ENCODE measurements at regions not wholly inside any gene's neighbourhood (a gene's known extent, or its start where the extent isn't known, plus 50 kb on each side); places are given as distances from the start of the nearest gene placed in this dataset.

DNA sequence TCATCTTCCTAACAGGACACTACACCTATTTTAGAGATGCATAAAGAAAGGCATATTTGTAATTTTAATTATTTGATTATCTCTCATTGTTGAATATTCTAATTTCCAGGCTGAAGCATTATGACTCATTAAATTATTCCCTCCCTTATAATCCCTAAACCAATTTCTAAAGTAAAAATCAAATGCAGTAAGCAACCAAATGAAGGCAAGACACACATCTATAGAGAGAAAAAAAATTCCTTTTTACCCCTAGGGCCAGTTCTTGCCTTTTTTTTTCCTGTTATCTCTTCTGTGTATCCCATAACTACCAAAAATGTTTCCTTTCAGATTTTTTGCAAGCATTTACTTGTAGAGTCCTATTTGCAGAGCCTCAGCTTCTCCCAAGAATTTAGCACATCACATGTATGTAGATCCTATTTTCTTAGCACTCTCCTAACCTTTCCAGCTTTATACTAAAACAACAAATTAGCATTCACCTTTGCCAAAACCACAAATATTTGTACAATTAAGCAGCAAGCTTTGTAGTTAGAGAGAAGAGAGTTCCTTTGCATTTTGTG, 177.9 kb downstream of the SATB1 start:
- H3K36me3 Mint-ChIP-seq (ENCODE audit: low read depth): no peaks in the 10 kb centered on the region
- no peak overlapping the region for H3K4me3 Mint-ChIP-seq
- ATAC-seq (no peak), DNase-seq (no peak)
- no peaks in the 10 kb centered on the region for H3K9me3 ChIP-seq (ENCODE audit: control insufficient read depth, low read length, poor library complexity, severe bottlenecking)
- peaks cover 40% of the 10 kb centered on the region for H3K27me3 Mint-ChIP-seq
- no peak overlapping the region for H3K27ac Mint-ChIP-seq
- no peaks in the 10 kb centered on the region for H3K4me1 Mint-ChIP-seq

DNA sequence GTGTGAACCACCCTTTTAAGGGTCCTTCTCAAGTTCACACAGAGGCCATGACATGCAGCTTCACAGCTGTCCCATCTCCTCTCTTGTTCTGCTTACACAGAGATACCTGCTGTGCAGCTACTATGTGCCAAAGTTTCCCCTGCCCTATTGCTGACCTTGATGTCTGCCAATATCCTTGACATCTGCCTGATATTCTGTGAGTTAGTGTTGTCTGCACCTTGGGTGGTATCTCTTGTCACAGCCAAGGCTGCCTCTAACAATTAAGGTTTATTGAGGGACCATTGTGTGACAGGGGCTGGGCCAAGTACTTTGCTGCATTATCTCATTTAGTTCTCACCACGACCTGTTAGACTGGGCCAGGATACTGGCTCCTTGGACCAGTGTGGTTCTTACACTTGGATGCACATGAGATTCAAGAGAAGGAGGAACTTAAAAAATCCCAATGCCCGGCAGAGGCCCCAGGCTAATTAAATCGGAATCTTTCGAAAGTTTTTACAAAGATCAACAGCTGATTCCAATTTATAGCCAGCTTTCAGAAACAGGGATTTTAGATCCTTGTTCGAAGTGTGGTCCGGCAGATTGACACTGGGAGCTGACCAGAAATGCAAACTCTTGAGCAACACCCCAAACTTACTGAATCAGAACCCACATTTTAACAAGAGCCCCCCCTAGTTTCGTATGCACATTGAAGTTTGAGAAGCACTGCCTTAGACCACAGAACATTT, 178.6 kb downstream of the SATB1 start:
- Mint-ChIP-seq H3K36me3 (ENCODE audit: low read depth) (no peaks in the 10 kb centered on the region), H3K4me1 (no peaks in the 10 kb centered on the region), H3K27me3 (peaks cover 46% of the 10 kb centered on the region), H3K4me3 (no peak overlapping the region), H3K27ac (no peak overlapping the region)
- ATAC-seq (no peak), DNase-seq (no peak)
- no peaks in the 10 kb centered on the region for H3K9me3 ChIP-seq (ENCODE audit: control insufficient read depth, low read length, poor library complexity, severe bottlenecking)

DNA sequence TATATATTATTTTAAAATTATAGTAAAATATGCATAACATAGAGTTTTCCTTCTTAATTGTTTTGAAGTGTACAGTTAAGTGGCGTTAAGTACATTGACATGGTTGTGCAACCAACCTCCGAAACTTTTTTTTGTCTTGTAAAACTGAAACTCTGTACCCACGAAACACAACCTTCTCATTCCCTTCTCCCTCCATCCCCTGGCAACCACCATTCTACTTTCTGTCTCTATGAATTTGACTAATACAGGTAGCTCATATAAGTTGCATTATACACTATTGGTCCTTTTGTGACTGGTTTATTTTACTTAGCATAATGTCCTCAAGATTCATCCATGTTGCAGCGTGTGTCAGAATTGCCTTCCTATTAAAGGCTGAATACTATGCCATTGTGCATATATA, 179.4 kb downstream of the SATB1 start:
- peaks cover 46% of the 10 kb centered on the region for H3K27me3 Mint-ChIP-seq
- H3K4me3 Mint-ChIP-seq: no peak overlapping the region
- H3K4me1 Mint-ChIP-seq: no peaks in the 10 kb centered on the region
- ATAC-seq (no peak), DNase-seq (no peak)
- H3K27ac Mint-ChIP-seq: no peak overlapping the region
- H3K36me3 Mint-ChIP-seq (ENCODE audit: low read depth): no peaks in the 10 kb centered on the region
- H3K9me3 ChIP-seq (ENCODE audit: control insufficient read depth, low read length, poor library complexity, severe bottlenecking): no peaks in the 10 kb centered on the region

DNA sequence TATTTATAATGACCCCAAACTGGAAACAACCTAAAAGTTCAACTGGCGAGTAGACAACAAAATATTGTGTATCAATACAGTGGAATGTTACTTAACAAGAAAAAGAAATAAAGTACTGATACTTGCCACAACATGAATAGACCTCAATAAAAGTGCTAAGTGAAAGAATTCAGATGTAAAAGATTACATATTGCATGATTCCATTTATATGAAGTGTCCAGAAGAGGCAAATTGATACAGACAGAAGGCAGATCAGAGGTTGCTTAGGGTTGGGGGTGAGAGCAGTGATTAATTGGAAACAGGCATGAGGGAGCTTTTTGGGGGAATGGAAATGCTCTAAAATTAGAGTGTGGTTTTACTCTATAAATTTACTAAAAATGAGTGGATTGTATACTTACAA, 183.3 kb downstream of the SATB1 start:
- H3K36me3 Mint-ChIP-seq (ENCODE audit: low read depth): no peaks in the 10 kb centered on the region
- H3K27ac Mint-ChIP-seq: no peak overlapping the region
- ATAC-seq (no peak), DNase-seq (no peak)
- H3K9me3 ChIP-seq (ENCODE audit: control insufficient read depth, low read length, poor library complexity, severe bottlenecking): no peaks in the 10 kb centered on the region
- no peak overlapping the region for H3K4me3 Mint-ChIP-seq
- no peaks in the 10 kb centered on the region for H3K4me1 Mint-ChIP-seq
- H3K27me3 Mint-ChIP-seq: peaks cover 52% of the 10 kb centered on the region

DNA sequence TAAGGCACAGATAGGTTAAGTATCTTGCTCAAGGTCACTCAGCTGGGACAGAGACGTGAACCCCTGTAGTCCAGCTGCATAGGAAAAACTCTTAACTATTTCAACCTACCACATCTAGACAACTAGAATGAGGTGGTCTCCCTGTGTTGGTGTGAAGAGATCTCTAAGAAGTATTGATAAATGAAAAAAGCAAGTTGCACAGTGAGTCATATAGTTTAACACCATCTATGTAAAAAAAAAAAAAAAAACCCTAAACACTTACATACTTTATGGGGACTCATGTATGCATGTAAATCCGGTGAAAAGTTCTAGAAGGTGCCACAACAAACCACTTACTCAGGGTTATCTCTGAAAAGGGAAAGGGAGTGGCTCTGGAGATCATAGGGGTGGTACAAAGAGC, 185.5 kb downstream of the SATB1 start:
- Mint-ChIP-seq H3K27ac (no peak overlapping the region), H3K4me3 (no peak overlapping the region), H3K27me3 (peaks cover 61% of the 10 kb centered on the region), H3K36me3 (ENCODE audit: low read depth) (no peaks in the 10 kb centered on the region), H3K4me1 (no peaks in the 10 kb centered on the region)
- no peak for ATAC-seq
- no peaks in the 10 kb centered on the region for H3K9me3 ChIP-seq (ENCODE audit: control insufficient read depth, low read length, poor library complexity, severe bottlenecking)
- no peak for DNase-seq

DNA sequence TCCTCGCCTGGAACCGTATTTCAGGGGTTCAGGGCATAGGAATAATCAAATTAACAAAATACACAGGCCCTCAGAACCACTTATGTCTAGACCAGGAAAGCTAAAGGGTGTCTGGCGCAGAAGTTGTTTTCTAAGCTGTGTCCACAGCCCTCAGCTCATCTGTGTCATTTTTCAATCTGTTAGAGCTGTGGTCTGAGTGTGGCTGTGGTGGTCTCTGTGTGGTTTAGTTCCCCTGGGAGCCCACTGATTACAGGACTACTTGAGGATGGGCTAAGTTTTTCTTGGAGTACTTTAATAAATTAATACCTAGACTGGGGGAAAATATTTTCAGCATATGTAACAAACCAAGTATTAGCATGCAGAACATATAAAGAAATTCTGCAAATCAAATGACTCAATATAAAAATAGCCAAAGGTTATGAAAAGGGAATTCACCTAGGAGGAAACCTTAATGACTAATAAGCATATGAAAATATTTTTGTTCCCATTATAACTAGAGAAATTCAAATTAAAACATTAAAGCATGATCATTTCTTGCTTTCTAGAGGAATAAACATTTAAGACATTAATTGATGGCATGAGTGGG, 186.3 kb downstream of the SATB1 start:
- Mint-ChIP-seq H3K4me1 (no peaks in the 10 kb centered on the region), H3K36me3 (ENCODE audit: low read depth) (no peaks in the 10 kb centered on the region), H3K4me3 (no peak overlapping the region), H3K27me3 (peaks cover 62% of the 10 kb centered on the region), H3K27ac (no peak overlapping the region)
- ATAC-seq: no peak
- DNase-seq: no peak
- no peaks in the 10 kb centered on the region for H3K9me3 ChIP-seq (ENCODE audit: control insufficient read depth, low read length, poor library complexity, severe bottlenecking)

DNA sequence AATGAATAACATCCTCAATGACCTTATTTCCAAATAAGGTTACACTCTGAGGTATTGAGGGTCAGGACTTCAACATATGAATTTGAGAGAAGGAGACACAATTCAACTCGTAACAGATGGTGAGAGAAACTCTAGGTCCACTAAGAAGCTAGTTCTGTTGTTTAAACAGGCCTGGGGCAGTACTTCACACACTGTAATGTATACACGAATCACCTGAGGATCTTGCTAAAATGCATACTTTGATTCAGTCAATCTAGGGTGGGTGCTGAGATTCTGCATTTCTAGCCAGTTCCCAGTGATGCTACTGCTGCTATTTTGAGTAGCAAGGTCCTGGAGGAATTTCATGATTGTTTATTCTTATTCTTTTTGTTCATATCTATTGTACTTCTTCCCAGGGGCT, 186.8 kb downstream of the SATB1 start:
- Mint-ChIP-seq H3K36me3 (ENCODE audit: low read depth) (no peaks in the 10 kb centered on the region), H3K4me3 (no peak overlapping the region), H3K27ac (no peak overlapping the region), H3K27me3 (peaks cover 62% of the 10 kb centered on the region), H3K4me1 (no peaks in the 10 kb centered on the region)
- no peak for DNase-seq
- ATAC-seq: no peak
- no peaks in the 10 kb centered on the region for H3K9me3 ChIP-seq (ENCODE audit: control insufficient read depth, low read length, poor library complexity, severe bottlenecking)

DNA sequence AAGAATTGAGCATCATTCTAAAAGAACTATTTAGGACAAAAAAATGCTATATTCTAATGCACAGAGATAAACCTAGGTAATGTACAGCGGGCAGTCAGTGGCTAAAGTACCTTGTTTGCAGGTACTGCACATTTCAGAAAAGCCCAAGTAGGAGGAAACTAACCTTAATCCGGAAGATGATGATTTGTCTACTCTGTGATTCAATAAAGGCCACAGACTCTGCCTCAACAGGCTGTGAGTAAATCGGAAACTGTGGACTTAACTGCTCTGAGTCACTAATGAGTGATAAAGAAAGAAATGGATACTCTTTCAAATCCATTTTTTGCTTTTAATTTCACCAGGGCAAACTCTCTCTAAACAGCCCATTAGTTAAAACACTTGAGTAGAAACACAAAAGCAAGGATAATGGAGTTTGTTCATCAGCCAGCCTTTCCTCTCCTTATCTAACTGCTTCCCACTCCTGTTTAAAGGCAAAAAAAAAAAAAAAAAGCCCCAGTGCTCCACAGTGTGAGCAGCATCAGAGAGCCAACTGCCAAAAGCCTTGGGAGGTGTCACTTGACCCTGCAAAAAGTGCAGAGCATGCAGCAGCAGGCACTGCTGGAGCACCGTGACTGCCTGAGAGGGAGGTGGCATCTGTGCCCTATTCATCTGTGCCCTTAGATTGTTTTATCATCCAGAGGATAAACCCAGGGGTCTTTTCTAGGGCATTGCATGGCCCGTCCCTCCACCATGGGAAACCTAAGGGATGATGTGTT, 187.7 kb downstream of the SATB1 start:
- no peak for ATAC-seq
- H3K4me3 Mint-ChIP-seq: no peak overlapping the region
- no peaks in the 10 kb centered on the region for H3K36me3 Mint-ChIP-seq (ENCODE audit: low read depth)
- no peaks in the 10 kb centered on the region for H3K4me1 Mint-ChIP-seq
- no peak overlapping the region for H3K27ac Mint-ChIP-seq
- H3K9me3 ChIP-seq (ENCODE audit: control insufficient read depth, low read length, poor library complexity, severe bottlenecking): no peaks in the 10 kb centered on the region
- peaks cover 63% of the 10 kb centered on the region for H3K27me3 Mint-ChIP-seq
- no peak for DNase-seq

DNA sequence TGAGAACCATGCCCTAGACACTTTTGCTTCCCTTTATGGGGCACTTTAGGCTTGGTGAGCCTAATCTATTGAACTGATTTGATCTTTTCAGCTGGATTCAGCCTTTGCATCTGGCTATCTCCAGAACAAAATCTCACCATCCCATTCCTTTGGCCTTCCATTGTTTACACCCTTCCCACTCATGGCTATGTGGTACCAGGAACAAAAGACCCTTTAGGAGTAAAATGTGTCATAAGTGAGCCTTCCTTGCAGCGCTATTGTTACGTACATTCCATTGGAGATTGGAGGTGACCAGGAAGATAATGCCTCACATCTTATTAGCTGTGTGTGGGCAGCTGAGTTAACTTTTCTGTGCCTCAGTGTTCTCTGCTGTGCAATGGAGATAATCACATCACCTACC, 188.4 kb downstream of the SATB1 start:
- DNase-seq (no peak), ATAC-seq (no peak)
- Mint-ChIP-seq H3K27me3 (peaks cover 62% of the 10 kb centered on the region), H3K36me3 (ENCODE audit: low read depth) (no peaks in the 10 kb centered on the region), H3K4me1 (no peaks in the 10 kb centered on the region), H3K4me3 (no peak overlapping the region), H3K27ac (no peak overlapping the region)
- no peaks in the 10 kb centered on the region for H3K9me3 ChIP-seq (ENCODE audit: control insufficient read depth, low read length, poor library complexity, severe bottlenecking)

DNA sequence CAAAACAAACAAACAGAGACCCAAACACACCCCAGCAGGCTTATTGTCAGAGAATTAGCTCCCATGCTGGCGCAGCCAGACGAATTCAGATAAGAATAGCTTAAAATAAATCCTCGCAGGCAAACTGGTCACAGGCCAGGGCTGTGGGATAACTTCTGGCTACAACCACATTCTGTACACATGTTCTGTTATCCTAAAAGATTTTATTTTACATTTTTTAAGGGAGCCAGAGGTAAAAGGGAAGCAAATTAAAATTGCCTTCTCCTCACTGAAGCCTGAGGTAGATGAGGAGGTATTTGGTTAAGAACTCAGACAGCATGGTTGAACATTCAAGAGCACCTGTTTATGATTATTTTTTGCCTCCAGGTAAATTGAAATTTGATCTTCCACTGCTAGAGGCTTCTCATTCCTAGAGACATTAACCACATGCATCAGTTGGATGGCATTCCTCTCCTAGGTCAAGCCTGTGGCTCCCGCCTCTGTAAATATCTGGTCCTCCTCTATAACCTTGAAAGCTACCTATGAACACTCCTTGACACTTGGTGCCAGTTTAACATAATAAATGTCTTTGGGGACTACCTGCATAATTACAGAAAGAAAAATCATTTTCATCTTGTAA, 190.3 kb downstream of the SATB1 start:
- DNase-seq: no peak
- no peaks in the 10 kb centered on the region for H3K36me3 Mint-ChIP-seq (ENCODE audit: low read depth)
- H3K27ac Mint-ChIP-seq: no peak overlapping the region
- no peak for ATAC-seq
- no peak overlapping the region for H3K4me3 Mint-ChIP-seq
- no peaks in the 10 kb centered on the region for H3K9me3 ChIP-seq (ENCODE audit: control insufficient read depth, low read length, poor library complexity, severe bottlenecking)
- H3K4me1 Mint-ChIP-seq: no peaks in the 10 kb centered on the region
- peaks cover 60% of the 10 kb centered on the region for H3K27me3 Mint-ChIP-seq

DNA sequence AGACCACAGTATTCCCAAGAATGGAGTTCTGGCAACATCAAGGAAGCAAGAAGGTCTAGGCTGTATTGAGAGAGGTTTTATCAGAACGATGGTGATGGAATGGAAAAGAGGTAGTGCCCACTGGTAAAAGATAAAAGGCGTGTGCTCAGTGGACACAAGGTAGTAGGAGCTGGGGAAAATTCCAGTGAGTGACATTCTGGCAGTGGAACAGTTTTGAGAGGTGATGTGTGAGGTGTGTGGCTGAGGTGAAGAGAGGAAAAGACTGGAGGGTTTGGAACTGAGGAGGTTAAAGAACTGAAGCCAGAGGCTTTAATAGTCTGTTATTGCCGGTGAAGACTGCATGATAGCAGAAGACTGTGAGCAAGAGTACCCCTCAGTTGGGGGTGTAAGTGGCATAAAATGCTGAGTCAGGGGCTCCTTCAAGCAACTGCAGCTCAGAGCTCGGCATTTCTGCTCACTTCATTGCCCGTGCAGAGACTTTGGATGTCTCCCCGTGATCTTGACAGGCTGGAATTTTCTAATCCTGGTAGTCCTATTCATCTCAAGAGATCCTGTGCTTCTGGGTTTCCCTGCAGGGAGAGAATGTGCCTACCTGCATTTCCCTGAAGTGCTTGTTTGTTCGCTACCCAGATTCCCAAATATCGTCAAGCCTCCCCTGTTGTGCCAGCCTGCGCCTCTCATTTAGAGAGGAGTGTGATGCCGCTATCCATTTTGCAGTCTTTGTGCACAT, 191.0 kb downstream of the SATB1 start:
- H3K36me3 Mint-ChIP-seq (ENCODE audit: low read depth): no peaks in the 10 kb centered on the region
- H3K4me3 Mint-ChIP-seq: no peak overlapping the region
- DNase-seq: no peak
- no peak for ATAC-seq
- no peaks in the 10 kb centered on the region for H3K4me1 Mint-ChIP-seq
- H3K27me3 Mint-ChIP-seq: peaks cover 60% of the 10 kb centered on the region
- no peaks in the 10 kb centered on the region for H3K9me3 ChIP-seq (ENCODE audit: control insufficient read depth, low read length, poor library complexity, severe bottlenecking)
- no peak overlapping the region for H3K27ac Mint-ChIP-seq

DNA sequence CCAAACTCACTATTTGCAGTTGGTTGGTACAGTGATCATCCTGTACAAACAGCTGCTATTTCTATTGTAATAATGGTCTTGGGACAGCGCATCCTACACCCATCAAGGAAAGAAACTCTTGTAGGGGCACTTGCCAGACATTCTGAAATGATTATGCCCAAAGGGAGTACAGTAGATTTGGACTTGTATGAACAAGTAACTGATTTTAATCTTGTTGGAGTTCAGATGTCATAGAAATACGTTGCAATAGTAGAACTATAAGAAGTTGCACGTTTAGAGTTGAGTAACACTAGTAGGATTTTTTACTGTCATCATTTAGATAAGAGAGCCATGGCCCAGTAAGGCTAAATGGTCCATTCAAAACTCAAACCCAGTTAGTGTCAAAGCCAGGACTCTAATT, 192.8 kb downstream of the SATB1 start:
- DNase-seq (no peak), ATAC-seq (no peak)
- H3K27ac Mint-ChIP-seq: no peak overlapping the region
- H3K36me3 Mint-ChIP-seq (ENCODE audit: low read depth): peaks cover 2% of the 10 kb centered on the region
- peaks cover 47% of the 10 kb centered on the region for H3K27me3 Mint-ChIP-seq
- H3K4me3 Mint-ChIP-seq: no peak overlapping the region
- H3K9me3 ChIP-seq (ENCODE audit: control insufficient read depth, low read length, poor library complexity, severe bottlenecking): no peaks in the 10 kb centered on the region
- H3K4me1 Mint-ChIP-seq: no peaks in the 10 kb centered on the region

DNA sequence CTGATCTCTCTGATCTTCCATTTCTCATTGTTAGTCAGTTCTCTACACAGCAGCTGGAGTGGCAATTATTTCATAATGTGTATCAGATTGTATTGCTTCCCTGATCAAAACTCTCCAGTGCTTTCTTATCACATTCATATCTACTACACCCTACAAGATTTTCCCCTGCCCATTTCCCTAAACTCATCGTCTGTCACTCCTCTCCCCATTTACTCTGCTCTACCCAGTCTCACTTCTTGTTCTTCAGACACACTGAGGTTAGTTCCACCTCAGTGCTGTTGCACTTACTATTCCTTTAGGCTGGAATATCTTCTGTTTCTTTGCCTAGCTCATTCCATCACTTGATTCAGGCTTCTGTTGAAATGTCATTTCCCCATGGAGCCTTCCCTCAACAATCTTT, 197.1 kb downstream of the SATB1 start:
- Mint-ChIP-seq H3K27me3 (peaks cover 20% of the 10 kb centered on the region), H3K36me3 (ENCODE audit: low read depth) (peaks cover 2% of the 10 kb centered on the region), H3K27ac (no peak overlapping the region), H3K4me1 (peaks cover 10% of the 10 kb centered on the region), H3K4me3 (no peak overlapping the region)
- ATAC-seq (no peak), DNase-seq (no peak)
- H3K9me3 ChIP-seq (ENCODE audit: control insufficient read depth, low read length, poor library complexity, severe bottlenecking): no peaks in the 10 kb centered on the region
